ENCODE measurements at regions not wholly inside any gene's neighbourhood (a gene's known extent, or its start where the extent isn't known, plus 50 kb on each side); places are given as distances from the start of the nearest gene placed in this dataset.

GRCh38 chr1:56235909-56236510 lies 343.4 kb downstream of the PLPP3 start:
- TF ChIP-seq, protein P1, sequence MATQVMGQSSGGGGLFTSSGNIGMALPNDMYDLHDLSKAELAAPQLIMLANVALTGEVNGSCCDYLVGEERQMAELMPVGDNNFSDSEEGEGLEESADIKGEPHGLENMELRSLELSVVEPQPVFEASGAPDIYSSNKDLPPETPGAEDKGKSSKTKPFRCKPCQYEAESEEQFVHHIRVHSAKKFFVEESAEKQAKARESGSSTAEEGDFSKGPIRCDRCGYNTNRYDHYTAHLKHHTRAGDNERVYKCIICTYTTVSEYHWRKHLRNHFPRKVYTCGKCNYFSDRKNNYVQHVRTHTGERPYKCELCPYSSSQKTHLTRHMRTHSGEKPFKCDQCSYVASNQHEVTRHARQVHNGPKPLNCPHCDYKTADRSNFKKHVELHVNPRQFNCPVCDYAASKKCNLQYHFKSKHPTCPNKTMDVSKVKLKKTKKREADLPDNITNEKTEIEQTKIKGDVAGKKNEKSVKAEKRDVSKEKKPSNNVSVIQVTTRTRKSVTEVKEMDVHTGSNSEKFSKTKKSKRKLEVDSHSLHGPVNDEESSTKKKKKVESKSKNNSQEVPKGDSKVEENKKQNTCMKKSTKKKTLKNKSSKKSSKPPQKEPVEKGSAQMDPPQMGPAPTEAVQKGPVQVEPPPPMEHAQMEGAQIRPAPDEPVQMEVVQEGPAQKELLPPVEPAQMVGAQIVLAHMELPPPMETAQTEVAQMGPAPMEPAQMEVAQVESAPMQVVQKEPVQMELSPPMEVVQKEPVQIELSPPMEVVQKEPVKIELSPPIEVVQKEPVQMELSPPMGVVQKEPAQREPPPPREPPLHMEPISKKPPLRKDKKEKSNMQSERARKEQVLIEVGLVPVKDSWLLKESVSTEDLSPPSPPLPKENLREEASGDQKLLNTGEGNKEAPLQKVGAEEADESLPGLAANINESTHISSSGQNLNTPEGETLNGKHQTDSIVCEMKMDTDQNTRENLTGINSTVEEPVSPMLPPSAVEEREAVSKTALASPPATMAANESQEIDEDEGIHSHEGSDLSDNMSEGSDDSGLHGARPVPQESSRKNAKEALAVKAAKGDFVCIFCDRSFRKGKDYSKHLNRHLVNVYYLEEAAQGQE (IDR thresholded peaks at IDR 0.05; ENCODE audit: insufficient replicate concordance, low read depth) = no peak
- TF ChIP-seq SPI1 (IDR thresholded peaks at IDR 0.05; ENCODE audit: borderline replicate concordance, low read depth) (no peak), GABPA (IDR thresholded peaks at IDR 0.05; ENCODE audit: low read depth) (no peak), CTCF (IDR thresholded peaks at IDR 0.05; ENCODE audit: insufficient read depth, low read length) (no peak), POLR2AphosphoS5 (IDR thresholded peaks at IDR 0.05; ENCODE audit: low read depth) (no peak)
- Histone ChIP-seq H3K4me3 (replicated peaks; ENCODE audit: insufficient read depth, low read length) (no peak overlapping the region), H3K27ac (replicated peaks) (no peak overlapping the region), H3K27me3 (ENCODE audit: insufficient read depth, poor library complexity, severe bottlenecking) (no peaks in the 10 kb centered on the region)
- DNase-seq (ENCODE audit: low read depth in 1 of 2, low spot score in 1 of 2) = no peak

- Histone ChIP-seq H3K27me3 (ENCODE audit: insufficient read depth, poor library complexity, severe bottlenecking) (no peaks in the 10 kb centered on the region), H3K4me3 (replicated peaks; ENCODE audit: insufficient read depth, low read length) (no peak overlapping the region), H3K27ac (replicated peaks) (no peak overlapping the region)
- TF ChIP-seq POLR2AphosphoS5 (IDR thresholded peaks at IDR 0.05; ENCODE audit: low read depth) (no peak), GABPA (IDR thresholded peaks at IDR 0.05; ENCODE audit: low read depth) (no peak), CTCF (IDR thresholded peaks at IDR 0.05; ENCODE audit: insufficient read depth, low read length) (no peak), SPI1 (IDR thresholded peaks at IDR 0.05; ENCODE audit: borderline replicate concordance, low read depth) (no peak)
- TF ChIP-seq, protein P1 (IDR thresholded peaks at IDR 0.05; ENCODE audit: insufficient replicate concordance, low read depth) = no peak
- DNase-seq (ENCODE audit: low read depth in 1 of 2, low spot score in 1 of 2) = no peak
Observed at GRCh38 chr1:56229186-56229585, 350.2 kb downstream of the PLPP3 start.

DNA sequence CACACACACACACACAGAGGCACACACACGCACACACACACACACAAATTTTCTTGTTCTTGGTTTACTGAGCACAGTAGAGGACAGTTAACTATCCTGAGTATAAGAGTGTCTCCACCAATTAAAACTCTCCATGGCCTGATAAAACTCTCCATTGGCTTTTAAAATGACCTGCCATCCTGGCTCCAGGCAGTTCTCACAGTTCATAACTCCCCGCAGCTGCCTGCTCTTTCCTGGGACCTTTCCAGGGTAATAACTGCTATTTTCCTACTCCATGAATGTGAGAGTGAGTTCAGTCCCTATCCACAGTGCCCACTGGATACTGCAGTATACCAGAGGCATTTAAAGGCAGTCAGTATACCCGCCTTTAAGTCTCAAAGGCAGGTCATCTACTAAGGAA lies 351.5 kb downstream of the PLPP3 start:
- DNase-seq (ENCODE audit: low read depth in 1 of 2, low spot score in 1 of 2) = no peak
- Histone ChIP-seq H3K27me3 (ENCODE audit: insufficient read depth, poor library complexity, severe bottlenecking) (no peaks in the 10 kb centered on the region), H3K4me3 (replicated peaks; ENCODE audit: insufficient read depth, low read length) (no peak overlapping the region), H3K27ac (replicated peaks) (no peak overlapping the region)
- TF ChIP-seq CTCF (IDR thresholded peaks at IDR 0.05; ENCODE audit: insufficient read depth, low read length) (no peak), GABPA (IDR thresholded peaks at IDR 0.05; ENCODE audit: low read depth) (no peak), POLR2AphosphoS5 (IDR thresholded peaks at IDR 0.05; ENCODE audit: low read depth) (no peak), SPI1 (IDR thresholded peaks at IDR 0.05; ENCODE audit: borderline replicate concordance, low read depth) (no peak)
- TF ChIP-seq, protein P1 (IDR thresholded peaks at IDR 0.05; ENCODE audit: insufficient replicate concordance, low read depth) = no peak
